ENCODE measurements at regions not wholly inside any gene's neighbourhood (a gene's known extent, or its start where the extent isn't known, plus 50 kb on each side); places are given as distances from the start of the nearest gene placed in this dataset.
"Not testable (repeated sequence)": the region's sequence is repeated elsewhere in the genome, so short reads cannot be mapped to it uniquely, and the experiment has no call there.

DNA sequence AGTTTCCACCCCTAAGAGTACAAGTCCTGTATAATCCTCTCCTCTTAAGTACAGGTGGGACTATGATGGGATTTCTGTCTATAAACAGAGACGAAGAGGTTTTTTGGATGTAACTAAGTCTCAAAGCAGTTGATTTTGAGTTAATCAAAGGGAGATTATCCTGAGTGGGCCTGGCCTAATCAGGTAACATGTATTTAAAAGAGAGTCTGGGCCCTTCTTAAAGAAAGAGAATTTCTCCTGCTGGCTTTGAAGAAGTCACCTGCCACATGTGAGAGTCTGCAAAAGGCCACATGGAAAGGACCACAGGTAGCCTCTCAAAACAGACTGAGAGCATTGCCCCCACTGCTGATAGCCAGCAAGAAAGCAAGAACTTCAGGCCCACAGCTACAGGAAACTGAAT is 142.3 kb downstream of the IRX5 start:
- DNase-seq (ENCODE audit: low read depth) (no peak), FAIRE-seq (no peak)
- no peaks in the 10 kb centered on the region for H3K9me3 ChIP-seq (ENCODE audit: insufficient read depth, low read depth, low read length)
- no peaks in the 10 kb centered on the region for H3K27me3 ChIP-seq (ENCODE audit: insufficient read depth, low read length)
- H2AFZ ChIP-seq (ENCODE audit: low read depth, low read length): no peak overlapping the region
- H4K20me1 ChIP-seq (ENCODE audit: insufficient read depth, low read length): no peaks in the 10 kb centered on the region
- Mint-ChIP-seq H3K27ac (ENCODE audit: unreplicated experiment) (no peak overlapping the region), H3K36me3 (ENCODE audit: low read depth, unreplicated experiment) (no peaks in the 10 kb centered on the region), H3K4me3 (ENCODE audit: unreplicated experiment) (no peak overlapping the region), H3K27me3 (ENCODE audit: low read depth, unreplicated experiment) (peaks cover 34% of the 10 kb centered on the region), H3K9me3 (ENCODE audit: unreplicated experiment) (peaks cover 3% of the 10 kb centered on the region), H3K4me1 (ENCODE audit: low read depth, unreplicated experiment) (peaks cover 7% of the 10 kb centered on the region)
- no peaks in the 10 kb centered on the region for H3K36me3 ChIP-seq (ENCODE audit: insufficient read depth, low read length)
- TF ChIP-seq EZH2 (IDR thresholded peaks at IDR 0.05; ENCODE audit: insufficient read depth, low read length): no peak
- TF ChIP-seq, protein P1, sequence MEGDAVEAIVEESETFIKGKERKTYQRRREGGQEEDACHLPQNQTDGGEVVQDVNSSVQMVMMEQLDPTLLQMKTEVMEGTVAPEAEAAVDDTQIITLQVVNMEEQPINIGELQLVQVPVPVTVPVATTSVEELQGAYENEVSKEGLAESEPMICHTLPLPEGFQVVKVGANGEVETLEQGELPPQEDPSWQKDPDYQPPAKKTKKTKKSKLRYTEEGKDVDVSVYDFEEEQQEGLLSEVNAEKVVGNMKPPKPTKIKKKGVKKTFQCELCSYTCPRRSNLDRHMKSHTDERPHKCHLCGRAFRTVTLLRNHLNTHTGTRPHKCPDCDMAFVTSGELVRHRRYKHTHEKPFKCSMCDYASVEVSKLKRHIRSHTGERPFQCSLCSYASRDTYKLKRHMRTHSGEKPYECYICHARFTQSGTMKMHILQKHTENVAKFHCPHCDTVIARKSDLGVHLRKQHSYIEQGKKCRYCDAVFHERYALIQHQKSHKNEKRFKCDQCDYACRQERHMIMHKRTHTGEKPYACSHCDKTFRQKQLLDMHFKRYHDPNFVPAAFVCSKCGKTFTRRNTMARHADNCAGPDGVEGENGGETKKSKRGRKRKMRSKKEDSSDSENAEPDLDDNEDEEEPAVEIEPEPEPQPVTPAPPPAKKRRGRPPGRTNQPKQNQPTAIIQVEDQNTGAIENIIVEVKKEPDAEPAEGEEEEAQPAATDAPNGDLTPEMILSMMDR (IDR thresholded peaks at IDR 0.05; ENCODE audit: insufficient read depth, low read depth, low read length): no peak
- H3K4me2 ChIP-seq (ENCODE audit: low read length): no peak overlapping the region
- H3K9ac ChIP-seq (ENCODE audit: low read length): no peak overlapping the region
- no peak overlapping the region for H3K4me3 ChIP-seq (ENCODE audit: insufficient read depth, low read depth, low read length)
- H3K79me2 ChIP-seq (ENCODE audit: insufficient read depth, low read length): no peaks in the 10 kb centered on the region
- no peak overlapping the region for H3K27ac ChIP-seq (ENCODE audit: low read depth, low read length)
- no peaks in the 10 kb centered on the region for H3K4me1 ChIP-seq (ENCODE audit: insufficient read depth, low read length)

DNA sequence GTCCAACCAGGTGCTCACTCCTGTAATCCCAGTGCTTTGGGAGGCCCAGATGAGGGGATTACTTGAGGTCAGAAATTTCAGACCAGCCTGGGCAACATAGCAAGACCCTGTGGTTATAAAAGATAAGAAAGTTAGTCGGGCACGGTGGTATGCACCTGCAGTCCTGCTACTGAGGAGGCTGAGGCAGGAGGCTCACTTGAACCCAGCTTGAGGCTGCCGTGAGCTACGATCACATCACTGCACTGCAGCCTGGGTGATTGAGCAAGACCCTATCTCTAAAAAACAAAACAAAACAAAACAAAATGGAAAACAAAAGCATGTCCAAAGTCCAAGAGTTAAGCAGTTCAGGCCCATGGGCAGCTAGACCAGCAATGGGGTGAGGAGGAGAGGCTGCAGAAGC is 143.2 kb downstream of the IRX5 start:
- no peaks in the 10 kb centered on the region for H3K27me3 ChIP-seq (ENCODE audit: insufficient read depth, low read length)
- DNase-seq (ENCODE audit: low read depth): no peak
- Mint-ChIP-seq H3K9me3 (ENCODE audit: unreplicated experiment) (peaks cover 3% of the 10 kb centered on the region), H3K36me3 (ENCODE audit: low read depth, unreplicated experiment) (no peaks in the 10 kb centered on the region), H3K4me1 (ENCODE audit: low read depth, unreplicated experiment) (peaks cover 7% of the 10 kb centered on the region), H3K4me3 (ENCODE audit: unreplicated experiment) (no peak overlapping the region), H3K27me3 (ENCODE audit: low read depth, unreplicated experiment) (peaks cover 33% of the 10 kb centered on the region), H3K27ac (ENCODE audit: unreplicated experiment) (no peak overlapping the region)
- no peak for TF ChIP-seq EZH2 (IDR thresholded peaks at IDR 0.05; ENCODE audit: insufficient read depth, low read length)
- TF ChIP-seq, protein P1 (IDR thresholded peaks at IDR 0.05; ENCODE audit: insufficient read depth, low read depth, low read length): no peak
- no peak overlapping the region for H3K27ac ChIP-seq (ENCODE audit: low read depth, low read length)
- H4K20me1 ChIP-seq (ENCODE audit: insufficient read depth, low read length): no peaks in the 10 kb centered on the region
- no peak overlapping the region for H3K4me2 ChIP-seq (ENCODE audit: low read length)
- H3K9me3 ChIP-seq (ENCODE audit: insufficient read depth, low read depth, low read length): no peaks in the 10 kb centered on the region
- H3K4me1 ChIP-seq (ENCODE audit: insufficient read depth, low read length): no peaks in the 10 kb centered on the region
- no peak overlapping the region for H3K9ac ChIP-seq (ENCODE audit: low read length)
- no peak for FAIRE-seq
- H3K79me2 ChIP-seq (ENCODE audit: insufficient read depth, low read length): no peaks in the 10 kb centered on the region
- H3K36me3 ChIP-seq (ENCODE audit: insufficient read depth, low read length): no peaks in the 10 kb centered on the region
- H2AFZ ChIP-seq (ENCODE audit: low read depth, low read length): no peak overlapping the region
- no peak overlapping the region for H3K4me3 ChIP-seq (ENCODE audit: insufficient read depth, low read depth, low read length)

DNA sequence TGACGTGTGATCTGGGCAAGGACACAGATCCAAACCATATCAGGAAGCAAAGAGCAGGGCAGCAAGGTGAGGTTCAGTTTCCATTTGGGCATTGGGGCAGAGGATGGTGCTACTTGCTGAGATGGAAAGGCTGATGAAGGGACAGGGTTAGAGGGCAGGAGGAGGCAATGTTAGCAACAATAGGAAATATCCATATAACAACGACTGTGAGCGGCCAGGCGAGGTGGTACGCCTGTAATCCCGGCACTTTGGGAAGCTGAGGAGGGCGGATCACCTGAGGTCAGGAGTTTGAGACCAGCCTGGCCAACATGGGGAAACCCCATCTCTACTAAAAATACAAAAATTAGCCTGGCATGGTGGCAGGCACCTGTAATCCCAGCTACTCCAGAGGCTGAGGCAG is 144.5 kb downstream of the IRX5 start:
- H3K36me3 Mint-ChIP-seq (ENCODE audit: low read depth, unreplicated experiment); H3K9me3 Mint-ChIP-seq (ENCODE audit: unreplicated experiment); H3K4me3 Mint-ChIP-seq (ENCODE audit: unreplicated experiment); H3K27ac ChIP-seq (ENCODE audit: low read depth, low read length); H3K79me2 ChIP-seq (ENCODE audit: insufficient read depth, low read length); H4K20me1 ChIP-seq (ENCODE audit: insufficient read depth, low read length); H3K4me1 ChIP-seq (ENCODE audit: insufficient read depth, low read length); DNase-seq (ENCODE audit: low read depth); H3K9me3 ChIP-seq (ENCODE audit: insufficient read depth, low read depth, low read length); FAIRE-seq; H3K27ac Mint-ChIP-seq (ENCODE audit: unreplicated experiment); H3K36me3 ChIP-seq (ENCODE audit: insufficient read depth, low read length); H3K9ac ChIP-seq (ENCODE audit: low read length); H3K4me1 Mint-ChIP-seq (ENCODE audit: low read depth, unreplicated experiment); H3K27me3 ChIP-seq (ENCODE audit: insufficient read depth, low read length); H2AFZ ChIP-seq (ENCODE audit: low read depth, low read length); H3K4me3 ChIP-seq (ENCODE audit: insufficient read depth, low read depth, low read length); H3K4me2 ChIP-seq (ENCODE audit: low read length): not testable (repeated sequence)
- H3K27me3 Mint-ChIP-seq (ENCODE audit: low read depth, unreplicated experiment): peaks cover 45% of the 10 kb centered on the region
